ENCODE measurements at regions not wholly inside any gene's neighbourhood (a gene's known extent, or its start where the extent isn't known, plus 50 kb on each side); places are given as distances from the start of the nearest gene placed in this dataset.
"Not testable (repeated sequence)": the region's sequence is repeated elsewhere in the genome, so short reads cannot be mapped to it uniquely, and the experiment has no call there.

DNA sequence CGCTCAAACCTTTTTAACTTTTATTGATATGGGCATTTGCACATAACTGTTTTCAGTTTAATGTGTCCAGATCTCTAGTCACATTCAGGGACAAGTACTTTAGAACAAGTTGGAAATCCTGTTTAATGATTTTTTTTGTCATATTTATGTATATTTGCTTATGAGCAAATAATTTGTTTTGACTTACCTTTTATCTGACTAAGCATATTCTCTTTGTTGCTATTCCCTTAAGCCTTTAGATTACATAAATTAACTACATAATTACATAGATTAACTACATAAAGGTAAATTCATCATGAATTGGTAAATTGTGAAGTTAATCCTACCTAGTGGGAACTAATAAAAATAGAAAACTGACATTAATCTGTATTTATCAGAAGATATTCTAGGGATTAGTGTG is 523.5 kb upstream of the MAN1A1 start:
- no peak for DNase-seq (ENCODE audit: low read depth)

DNA sequence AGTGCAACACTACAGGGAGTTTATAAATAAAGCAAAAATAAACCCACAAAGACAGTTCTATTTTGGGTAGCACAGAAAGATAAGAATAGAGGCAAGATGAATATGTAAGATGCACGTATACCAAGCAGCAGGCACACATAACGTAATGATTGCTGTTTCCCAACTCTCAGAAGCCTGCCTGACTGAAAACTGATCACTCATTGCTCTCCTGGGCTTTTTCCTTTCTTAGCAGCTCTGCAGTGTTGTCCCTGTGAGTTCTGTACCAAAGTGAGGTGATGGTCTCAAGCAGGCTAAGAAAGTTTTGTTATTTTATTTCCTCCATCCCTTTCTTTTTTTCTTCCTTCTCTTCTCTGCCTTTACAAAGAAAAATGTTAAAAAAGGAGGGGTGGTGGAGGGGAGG is 522.0 kb upstream of the MAN1A1 start:
- DNase-seq (ENCODE audit: low read depth): no peak

DNA sequence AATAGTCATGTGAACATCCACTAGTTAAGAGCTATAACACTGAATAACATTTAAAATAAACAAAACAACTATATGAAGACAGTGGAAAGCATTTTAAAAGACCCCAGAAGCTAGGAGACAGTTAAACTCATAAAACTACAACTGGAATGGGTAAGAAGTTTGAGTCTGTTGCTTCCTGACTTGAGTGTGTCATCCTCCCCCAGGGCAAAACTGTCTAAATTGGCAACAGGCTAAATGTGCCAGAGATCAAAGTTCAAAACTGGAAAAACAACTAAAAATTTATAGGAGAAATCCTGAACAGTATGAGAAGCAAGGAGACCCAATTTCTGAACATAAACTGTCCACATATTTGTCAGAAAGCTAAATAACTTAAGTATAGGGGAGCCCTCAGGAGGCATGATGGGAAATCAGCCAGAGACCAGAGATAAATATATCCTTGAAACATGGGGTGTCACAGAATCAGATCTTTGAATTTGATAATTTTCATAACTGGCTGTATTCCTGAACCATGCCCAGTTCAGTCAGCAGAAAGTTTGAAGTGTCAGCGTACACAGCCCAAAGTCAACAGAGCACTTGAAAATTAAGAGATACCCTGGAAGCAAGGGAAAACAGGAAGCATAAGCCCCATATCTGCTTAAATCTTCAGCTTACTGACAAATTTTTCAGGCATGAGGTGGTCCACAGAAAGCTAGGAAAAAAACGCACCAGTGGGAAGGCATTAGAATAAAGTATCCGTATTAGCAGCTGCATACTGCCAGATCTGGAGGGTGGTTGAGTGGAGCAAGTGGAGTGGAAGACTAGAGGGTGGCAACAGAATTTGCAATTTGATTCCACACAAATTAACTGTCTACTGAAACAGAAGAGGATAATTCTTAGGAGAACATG is 516.1 kb upstream of the MAN1A1 start:
- DNase-seq (ENCODE audit: low read depth): no peak

- DNase-seq (ENCODE audit: low read depth): no peak
These were observed 513.2 kb upstream of the MAN1A1 start for GRCh38 chr6:119862719-119863118.

DNA sequence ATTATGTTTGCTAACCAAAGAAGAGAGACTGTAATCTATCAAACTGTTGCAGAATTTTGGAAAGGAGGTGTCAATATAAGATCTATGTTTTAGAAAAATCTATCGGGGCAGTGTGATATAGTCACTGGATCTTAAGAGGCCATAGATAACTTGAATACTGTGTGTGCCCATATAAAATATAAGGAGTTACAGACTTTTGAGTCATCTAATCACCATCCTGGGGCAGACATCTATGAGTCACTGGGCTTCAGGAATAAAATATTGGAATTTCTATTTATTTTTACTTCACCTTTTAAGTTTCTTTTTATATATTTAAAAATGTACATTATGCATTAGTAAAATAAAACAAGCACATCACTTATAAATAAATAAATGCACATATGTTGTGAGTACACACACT is 509.3 kb upstream of the MAN1A1 start:
- no peak for DNase-seq (ENCODE audit: low read depth)

DNA sequence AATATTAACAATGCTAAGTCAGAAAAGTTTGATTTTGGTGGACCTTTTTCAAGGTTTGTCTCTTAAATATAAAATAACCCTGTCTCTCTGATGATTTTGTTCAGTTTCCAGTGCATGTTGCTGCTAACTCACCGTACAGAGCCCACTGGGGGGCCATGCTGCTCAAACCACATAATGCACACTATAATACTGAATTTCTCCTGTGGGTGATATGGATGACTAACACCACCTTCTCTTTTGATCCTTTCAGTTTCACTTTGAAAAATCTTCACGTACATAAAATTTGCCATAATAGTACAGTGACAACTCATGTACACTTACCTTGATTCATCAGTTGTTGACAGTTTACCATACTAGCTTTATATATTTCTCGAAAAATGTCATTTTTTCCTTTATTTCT is 506.6 kb upstream of the MAN1A1 start:
- no peak for DNase-seq (ENCODE audit: low read depth)

DNA sequence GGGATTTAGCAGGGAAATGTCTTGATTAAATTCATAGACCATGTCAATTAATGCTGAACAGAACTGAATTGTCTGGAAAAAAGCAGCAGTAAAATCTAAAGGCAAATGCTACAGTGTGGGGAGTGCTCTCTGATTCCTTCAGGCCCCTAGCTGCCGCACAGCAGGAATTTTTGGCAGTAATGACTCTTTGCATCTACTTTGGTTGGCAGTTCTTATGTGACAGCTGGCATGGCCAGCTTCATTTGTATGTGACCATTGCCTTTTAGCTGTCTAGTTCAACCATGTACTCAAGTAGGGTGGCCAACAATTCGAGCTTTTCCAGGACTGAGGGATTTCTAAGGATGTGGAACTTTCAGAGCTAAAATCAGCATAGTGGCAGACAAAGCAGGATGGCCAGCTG is 499.1 kb upstream of the MAN1A1 start:
- no peak for DNase-seq (ENCODE audit: low read depth)

DNA sequence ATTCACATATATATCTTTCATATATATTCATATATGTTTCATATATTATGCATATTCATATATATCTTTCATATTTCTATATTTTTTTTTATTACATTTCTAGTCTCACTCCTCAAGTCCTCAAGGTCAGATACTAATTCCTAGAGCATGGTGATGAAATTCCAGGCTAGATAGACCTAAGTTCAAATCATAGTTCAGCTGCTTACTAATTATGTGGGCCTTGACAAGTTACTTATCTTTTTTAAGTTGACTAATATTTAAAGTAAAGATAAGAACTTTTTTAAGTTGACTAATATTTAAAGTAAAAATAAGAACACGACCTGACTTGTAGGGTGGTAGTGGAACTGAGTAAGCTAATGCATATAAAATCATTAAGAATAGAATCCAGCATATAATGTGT is 495.6 kb upstream of the MAN1A1 start:
- DNase-seq (ENCODE audit: low read depth): no peak

DNA sequence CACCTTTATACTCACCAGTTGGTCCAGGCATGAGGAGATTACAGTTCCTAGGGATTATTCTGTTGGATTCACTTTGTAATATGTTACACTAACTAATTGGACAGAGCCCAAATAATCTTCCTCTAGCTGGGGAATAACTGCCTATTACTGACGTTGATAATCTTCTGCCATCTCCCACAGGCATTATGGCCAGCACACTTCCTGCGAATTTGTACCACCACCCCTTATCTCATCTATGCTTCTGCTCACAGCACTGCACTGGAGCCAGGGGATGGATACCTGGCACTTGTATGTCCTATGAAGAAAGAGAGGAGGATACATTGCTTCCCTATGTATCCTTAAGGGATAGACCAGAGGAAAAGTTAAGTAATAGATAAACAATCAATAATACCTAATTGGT is 494.8 kb upstream of the MAN1A1 start:
- no peak for DNase-seq (ENCODE audit: low read depth)

DNA sequence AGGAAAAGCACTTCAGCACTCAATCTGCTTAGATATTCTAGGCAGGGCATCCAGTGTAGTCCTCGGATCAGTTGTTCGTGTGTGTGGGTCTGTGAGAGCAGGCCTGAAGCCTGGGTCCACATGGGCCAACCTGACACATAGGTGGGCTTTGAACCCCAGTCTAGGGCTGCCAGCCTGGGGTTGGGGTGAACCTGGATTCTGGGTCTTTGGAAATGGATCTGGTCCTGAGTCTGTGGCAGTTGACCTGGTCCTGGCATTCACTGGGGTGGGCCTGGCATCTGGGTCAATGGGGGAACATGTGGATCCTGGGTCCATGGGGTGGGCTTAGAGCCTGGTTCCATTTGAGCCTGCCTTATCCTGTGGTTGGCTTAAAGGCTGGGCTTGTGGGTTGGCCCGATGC is 492.6 kb upstream of the MAN1A1 start:
- no peak for DNase-seq (ENCODE audit: low read depth)

- DNase-seq (ENCODE audit: low read depth): no peak
These were observed 488.5 kb upstream of the MAN1A1 start for GRCh38 chr6:119838043-119838442.

- DNase-seq (ENCODE audit: low read depth): no peak
These were observed 484.9 kb upstream of the MAN1A1 start for GRCh38 chr6:119834418-119834817.

DNA sequence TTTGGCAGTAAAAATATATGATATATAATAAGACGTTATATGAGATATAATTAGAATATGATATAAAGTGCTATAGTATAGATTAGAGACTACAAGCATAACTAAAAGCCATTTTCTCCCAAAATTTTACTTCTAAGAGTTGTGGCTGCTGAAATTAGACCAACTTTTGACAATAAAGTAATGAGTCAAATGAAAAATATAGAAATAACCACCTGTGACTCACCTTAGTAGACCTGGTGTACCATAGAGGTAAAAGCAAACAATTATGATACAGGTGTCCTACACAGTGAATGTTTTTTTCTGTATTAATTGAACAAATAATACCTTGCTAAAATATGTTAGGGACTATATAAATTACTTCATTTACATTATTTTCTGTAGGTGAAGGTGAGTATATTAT is 482.9 kb upstream of the MAN1A1 start:
- DNase-seq (ENCODE audit: low read depth): no peak

DNA sequence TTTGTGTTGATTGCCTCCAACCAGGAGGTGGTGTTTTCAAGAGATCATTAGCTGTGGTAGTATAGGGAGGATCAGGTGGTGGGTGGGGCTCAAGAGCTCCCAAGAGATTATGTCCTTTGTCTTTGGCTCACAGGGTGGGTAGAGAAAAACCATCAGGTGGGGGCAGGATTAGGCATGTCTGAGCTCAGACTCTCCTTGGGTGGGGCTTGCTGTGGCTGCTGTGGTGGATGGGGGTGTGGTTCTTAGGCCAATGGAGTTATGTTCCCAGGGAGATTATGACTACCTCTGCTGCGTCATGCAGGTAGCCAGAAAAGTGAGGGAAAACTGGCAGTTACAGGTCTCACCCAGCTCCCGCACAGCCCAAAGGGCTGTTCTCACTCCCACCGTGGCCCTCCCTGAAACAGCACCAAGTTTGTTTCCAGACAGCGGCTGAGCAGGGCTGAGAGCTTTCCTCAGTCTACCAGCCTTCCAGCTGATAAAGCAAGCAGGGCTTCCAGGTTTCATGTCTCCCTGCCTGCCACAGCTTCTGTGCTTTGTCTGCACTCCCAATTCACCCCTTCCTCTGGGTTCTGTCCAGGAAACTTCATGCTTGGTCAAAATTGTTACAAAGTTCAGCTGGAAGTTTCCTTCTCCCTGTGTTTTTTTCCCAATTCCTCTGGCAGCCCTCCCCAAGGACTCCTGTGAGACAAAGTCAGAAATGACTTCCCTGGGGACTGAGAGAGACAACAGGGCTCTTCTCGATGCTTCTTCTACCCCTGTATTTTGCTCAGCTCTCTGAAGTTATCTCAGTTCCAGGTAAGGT is 481.1 kb upstream of the MAN1A1 start:
- no peak for DNase-seq (ENCODE audit: low read depth)

GRCh38 chr6:119830069-119830468 is 480.5 kb upstream of the MAN1A1 start:
- DNase-seq (ENCODE audit: low read depth): no peak

GRCh38 chr6:119829499-119829898 is 479.9 kb upstream of the MAN1A1 start:
- DNase-seq (ENCODE audit: low read depth): not testable (repeated sequence)

GRCh38 chr6:119829006-119829405 is 479.4 kb upstream of the MAN1A1 start:
- DNase-seq (ENCODE audit: low read depth): no peak

DNA sequence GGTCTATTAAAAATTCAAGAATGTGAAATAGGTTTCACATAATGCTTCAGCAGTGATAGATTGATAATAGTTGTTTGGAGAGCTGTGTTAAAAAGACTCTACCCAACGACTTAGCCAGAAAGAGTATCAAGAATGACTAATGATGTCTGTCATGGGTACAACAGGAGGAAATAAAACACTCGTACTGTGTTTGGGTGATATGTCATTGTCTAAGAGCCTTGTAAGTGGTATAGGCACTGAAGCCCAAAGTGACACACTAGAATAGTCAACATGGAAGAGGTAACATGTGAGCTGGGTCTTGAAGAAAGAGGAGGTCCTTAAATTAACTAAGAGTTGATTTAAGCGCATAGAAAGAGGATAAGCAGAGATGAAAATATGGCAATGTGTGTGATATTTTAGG is 471.8 kb upstream of the MAN1A1 start:
- no peak for DNase-seq (ENCODE audit: low read depth)

DNA sequence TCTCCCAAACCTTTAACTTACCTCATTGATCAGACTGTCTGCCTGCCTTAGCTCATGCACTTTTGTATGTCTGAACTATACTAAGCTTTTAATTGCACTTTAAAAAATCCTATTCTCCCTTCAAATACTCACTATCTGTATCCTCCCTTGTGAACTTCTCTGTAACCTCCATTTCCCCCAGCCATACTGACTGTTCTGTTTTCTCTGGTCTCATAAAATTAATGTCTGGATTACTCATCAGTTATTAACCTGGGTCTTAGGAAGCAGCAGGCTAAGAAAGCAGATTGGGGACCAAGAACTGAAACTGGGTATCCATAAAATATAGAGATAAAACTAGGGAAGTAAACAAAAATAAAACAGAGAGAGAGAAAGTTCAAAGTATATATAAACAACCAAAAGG is 469.3 kb upstream of the MAN1A1 start:
- no peak for DNase-seq (ENCODE audit: low read depth)

- no peak for DNase-seq (ENCODE audit: low read depth)
These were observed 465.2 kb upstream of the MAN1A1 start for GRCh38 chr6:119814609-119815400.

GRCh38 chr6:119802464-119802863 is 452.9 kb upstream of the MAN1A1 start:
- DNase-seq (ENCODE audit: low read depth): no peak

GRCh38 chr6:119801056-119801455 is 451.5 kb upstream of the MAN1A1 start:
- no peak for DNase-seq (ENCODE audit: low read depth)

DNA sequence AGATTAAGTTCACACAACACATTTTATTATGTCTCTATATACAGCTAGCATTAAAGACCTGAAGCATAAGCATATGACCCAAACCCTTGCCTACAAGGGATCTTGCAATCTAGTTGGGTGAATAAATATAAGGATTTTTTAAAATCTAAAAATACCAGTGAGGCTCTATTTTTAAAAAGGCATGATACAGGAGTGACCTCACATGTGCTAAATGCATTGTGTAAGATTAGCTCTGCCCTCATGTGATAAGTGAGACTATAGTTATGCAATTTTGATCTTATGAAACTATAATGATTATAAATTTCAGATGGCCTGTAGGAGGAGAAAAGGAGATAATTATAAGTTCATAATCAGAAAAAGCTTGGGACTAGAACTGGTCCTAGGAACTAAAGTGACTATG is 451.0 kb upstream of the MAN1A1 start:
- no peak for DNase-seq (ENCODE audit: low read depth)

All from activated gamma-delta T cell treated with anti-CD3 and anti-CD28 coated beads, Interleukin-2, amount 50 U/mL, for 16 hours (primary cell).